GM10248 (cell line): ENCODE measurements at regions not wholly inside any gene's neighbourhood (a gene's known extent, or its start where the extent isn't known, plus 50 kb on each side); places are given as distances from the start of the nearest gene placed in this dataset.

ENCODE experiments used
- CTCF ChIA-PET: fragments of 300-600 bp; sonication (Branson Sonifier 250); formaldehyde crosslinking; extraction: SDS; loops from one replicate; lab custom pipeline; 2021; ENCODE audit warnings: antibody characterized with exemption; lab: Yijun Ruan, JAX
- POLR2A ChIA-PET: fragments of 350-650 bp; sonication (Branson Sonifier 250); formaldehyde crosslinking; extraction: SDS; loops from one replicate; lab custom pipeline; 2020; ENCODE audit warnings: antibody characterized with exemption; lab: Yijun Ruan, JAX
- DNase-seq: peaks from one replicate; pipeline ENCODE4 v3.0.0; 2012; ENCODE audit errors: extremely low spot score
- CTCF ChIP-seq: IDR thresholded peaks from 2 replicates; pipeline ENCODE4 v1.5.1; 2012; ENCODE audit warnings: mild to moderate bottlenecking, low read depth; ENCODE audit errors: extremely low read depth, missing control alignments, control extremely low read depth

DNA sequence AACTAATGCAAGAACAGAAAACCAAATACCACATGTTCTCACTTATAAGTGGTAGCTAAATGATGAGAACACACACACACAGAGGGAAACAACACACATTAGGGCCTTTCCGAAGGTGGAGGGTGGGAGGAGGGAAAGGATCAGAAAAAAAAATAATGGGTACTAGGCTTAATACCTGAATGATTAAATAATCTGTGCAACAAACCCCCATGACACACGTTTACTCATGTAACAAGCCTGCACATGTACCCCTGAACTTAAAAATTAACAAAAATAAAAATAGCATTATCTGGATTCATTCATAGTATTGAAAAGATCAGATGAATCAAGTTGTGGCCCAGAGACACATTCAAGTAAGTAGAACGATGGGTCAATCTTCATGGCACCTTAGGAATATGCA is 159.5 kb upstream of the POT1 start:
- ChIA-PET CTCF (no interaction called here), POLR2A (no interaction called here)
- no peak for DNase-seq
- TF ChIP-seq CTCF = no peak

DNA sequence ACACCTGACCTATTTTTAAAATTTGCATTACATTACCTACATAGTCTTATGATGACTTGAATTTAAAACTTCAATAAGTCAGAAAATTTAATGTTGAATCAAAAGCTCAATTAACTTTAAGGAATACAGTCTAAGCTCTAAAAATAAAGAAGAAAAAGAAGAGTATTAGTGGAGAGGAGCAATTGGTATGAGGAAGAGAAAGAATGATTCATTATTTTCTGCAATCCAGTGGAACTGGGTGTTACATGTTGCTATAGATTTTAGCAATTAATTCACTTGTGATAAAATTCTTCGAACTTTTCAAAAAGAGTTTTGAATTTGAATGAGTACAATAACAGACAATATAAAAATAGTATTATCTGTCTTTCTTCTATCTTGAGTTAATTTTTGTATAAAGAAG is 158.9 kb upstream of the POT1 start:
- CTCF ChIA-PET = interaction anchor here (1.0 kb wide), 1 partner anchor 11 kb away, joined by 3 read pairs; no protein-coding TSS in a partner anchor
- no peak for DNase-seq
- POLR2A ChIA-PET = no interaction called here
- no peak for TF ChIP-seq CTCF

GRCh38 chr7:125085084-125085483 is 155.5 kb upstream of the POT1 start:
- no peak for DNase-seq
- ChIA-PET POLR2A (no interaction called here), CTCF (interaction anchor here (0.8 to 1.9 kb wide), 2 partner anchors 19 to 40 kb away, joined by 3 to 4 read pairs; no protein-coding TSS in a partner anchor)
- no peak for TF ChIP-seq CTCF

DNA sequence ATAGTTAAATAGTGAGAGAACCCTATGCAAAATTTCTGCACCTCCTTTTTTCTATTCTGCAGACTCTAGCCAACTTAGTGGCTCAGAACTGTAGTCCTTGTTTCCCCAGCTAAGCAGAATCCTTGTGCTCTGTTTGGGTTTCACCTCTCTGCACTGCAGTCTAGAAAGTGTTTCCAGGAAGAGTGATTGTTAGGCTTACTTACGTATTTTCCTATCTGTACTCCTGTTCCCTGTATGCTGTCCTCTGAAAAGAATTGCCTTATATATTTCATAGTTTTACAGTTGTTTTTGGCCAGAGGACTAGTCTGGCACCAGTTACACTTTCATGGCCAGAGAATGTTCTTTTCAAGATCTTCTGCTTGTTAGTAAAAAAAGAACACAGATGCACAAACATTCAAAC is 154.6 kb upstream of the POT1 start:
- CTCF ChIA-PET = no interaction called here
- POLR2A ChIA-PET = no interaction called here
- no peak for TF ChIP-seq CTCF

GRCh38 chr7:125074141-125074540 is 144.5 kb upstream of the POT1 start:
- no peak for DNase-seq
- POLR2A ChIA-PET = no interaction called here
- CTCF ChIA-PET = no interaction called here
- no peak for TF ChIP-seq CTCF

More for the DNA sequence above, 154.6 kb upstream of the POT1 start:
- DNase-seq = no peak

DNA sequence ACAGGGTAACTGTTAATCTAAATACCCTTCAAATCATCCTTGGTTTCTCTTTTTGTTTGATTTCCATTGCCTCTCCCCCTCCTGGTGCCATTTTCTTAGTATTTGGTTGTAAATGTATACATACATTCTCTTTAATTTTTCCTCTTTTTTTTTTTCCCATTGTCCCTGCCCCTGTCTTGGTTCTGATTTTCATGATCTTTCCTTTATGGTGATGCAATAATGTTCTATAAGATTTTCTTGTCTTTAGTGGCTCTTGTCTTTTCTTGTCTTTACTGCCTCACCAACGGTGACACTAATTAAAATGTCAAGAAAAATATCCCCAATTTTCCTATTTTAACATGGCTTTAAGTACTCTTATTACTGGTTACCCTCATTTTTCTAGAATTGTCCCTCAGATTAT is 135.9 kb upstream of the POT1 start:
- no peak for DNase-seq
- ChIA-PET CTCF (interaction anchor here (1.6 kb wide), 1 partner anchor 20 kb away, joined by 3 read pairs; no protein-coding TSS in a partner anchor), POLR2A (no interaction called here)
- TF ChIP-seq CTCF = no peak

DNA sequence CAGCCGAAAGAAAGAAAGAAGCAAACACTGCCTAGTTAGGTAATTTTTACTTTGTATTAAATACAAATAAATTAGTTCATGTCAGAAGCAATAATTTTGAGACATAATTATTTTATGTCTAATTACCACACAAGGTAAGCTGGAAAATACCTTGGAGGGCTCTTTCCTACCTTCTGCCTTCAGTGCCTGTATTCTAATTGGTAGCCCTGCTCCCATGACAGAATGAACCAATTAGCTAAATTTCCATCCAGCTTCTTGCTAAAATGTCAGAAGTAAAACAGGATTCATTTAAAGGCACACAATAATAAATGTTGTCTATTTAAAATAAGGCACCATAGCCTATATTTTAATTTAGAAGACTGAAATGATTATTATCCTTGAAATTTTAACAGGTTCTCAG is 135.4 kb upstream of the POT1 start:
- TF ChIP-seq CTCF = no peak
- ChIA-PET CTCF (interaction anchor here (1.1 kb wide), 1 partner anchor 13 kb away, joined by 4 read pairs; no protein-coding TSS in a partner anchor), POLR2A (no interaction called here)
- DNase-seq = no peak
